ENCODE measurements at regions not wholly inside any gene's neighbourhood (a gene's known extent, or its start where the extent isn't known, plus 50 kb on each side); places are given as distances from the start of the nearest gene placed in this dataset.

- TF ChIP-seq CTCF (IDR thresholded peaks at IDR 0.05) (no peak), POLR2AphosphoS5 (IDR thresholded peaks at IDR 0.05) (no peak), POLR2A (IDR thresholded peaks at IDR 0.05) (no peak)
Measured at GRCh38 chr20:63125838-63126601, 89.9 kb downstream of the YTHDF1 start.
